ENCODE measurements at regions not wholly inside any gene's neighbourhood (a gene's known extent, or its start where the extent isn't known, plus 50 kb on each side); places are given as distances from the start of the nearest gene placed in this dataset.
"Not testable (repeated sequence)": the region's sequence is repeated elsewhere in the genome, so short reads cannot be mapped to it uniquely, and the experiment has no call there.

GRCh38 chrX:63285375-63285774 is 65.8 kb downstream of the SPIN4 start:
- no peak for DNase-seq

GRCh38 chrX:63284659-63285058 is 66.5 kb downstream of the SPIN4 start:
- DNase-seq, result no peak

GRCh38 chrX:63283348-63283747 is 67.8 kb downstream of the SPIN4 start:
- DNase-seq, result no peak

- no peak for DNase-seq
Measured at GRCh38 chrX:63282828-63283227, 68.3 kb downstream of the SPIN4 start.

- DNase-seq, result no peak
Measured at GRCh38 chrX:63282077-63282476, 69.1 kb downstream of the SPIN4 start.

GRCh38 chrX:63281465-63281864 is 69.7 kb downstream of the SPIN4 start:
- no peak for DNase-seq

GRCh38 chrX:63277394-63277793 is 73.7 kb downstream of the SPIN4 start:
- not testable (repeated sequence) for DNase-seq

GRCh38 chrX:63275127-63275526 is 76.0 kb downstream of the SPIN4 start:
- no peak for DNase-seq

- no peak for DNase-seq
Measured at GRCh38 chrX:63270873-63271272, 80.3 kb downstream of the SPIN4 start.

GRCh38 chrX:63258144-63258543 is 93.0 kb downstream of the SPIN4 start:
- DNase-seq, result no peak

GRCh38 chrX:63250253-63250868 is 100.8 kb downstream of the SPIN4 start:
- DNase-seq, result no peak

- DNase-seq, result not testable (repeated sequence)
Measured at GRCh38 chrX:63242689-63243088, 108.4 kb downstream of the SPIN4 start.

GRCh38 chrX:63235963-63236362 is 115.2 kb downstream of the SPIN4 start:
- DNase-seq, result not testable (repeated sequence)

GRCh38 chrX:63233013-63233412 is 118.1 kb downstream of the SPIN4 start:
- not testable (repeated sequence) for DNase-seq

GRCh38 chrX:63218202-63218601 is 132.9 kb downstream of the SPIN4 start:
- not testable (repeated sequence) for DNase-seq

- not testable (repeated sequence) for DNase-seq
Measured at GRCh38 chrX:63217549-63217948, 133.6 kb downstream of the SPIN4 start.

- DNase-seq, result not testable (repeated sequence)
Measured at GRCh38 chrX:63209645-63210044, 141.5 kb downstream of the SPIN4 start.

- not testable (repeated sequence) for DNase-seq
Measured at GRCh38 chrX:63209128-63209527, 142.0 kb downstream of the SPIN4 start.

- DNase-seq, result not testable (repeated sequence)
Measured at GRCh38 chrX:63204266-63205074, 146.7 kb downstream of the SPIN4 start.

- not testable (repeated sequence) for DNase-seq
Measured at GRCh38 chrX:63201987-63202386, 149.1 kb downstream of the SPIN4 start.

- not testable (repeated sequence) for DNase-seq
Measured at GRCh38 chrX:63198693-63199092, 152.4 kb downstream of the SPIN4 start.

GRCh38 chrX:63192366-63193041 is 158.6 kb downstream of the SPIN4 start:
- DNase-seq, result not testable (repeated sequence)

GRCh38 chrX:63186137-63186536 is 165.0 kb downstream of the SPIN4 start:
- DNase-seq, result no peak

- not testable (repeated sequence) for DNase-seq
Measured at GRCh38 chrX:63179852-63180251, 171.3 kb downstream of the SPIN4 start.
